EL (cell line): ENCODE measurements at regions not wholly inside any gene's neighbourhood (a gene's known extent, or its start where the extent isn't known, plus 50 kb on each side); places are given as distances from the start of the nearest gene placed in this dataset.

Experiments used
- DNase-seq: peaks from one replicate; pipeline ENCODE4 v3.0.0-alpha.2; 2016

DNA sequence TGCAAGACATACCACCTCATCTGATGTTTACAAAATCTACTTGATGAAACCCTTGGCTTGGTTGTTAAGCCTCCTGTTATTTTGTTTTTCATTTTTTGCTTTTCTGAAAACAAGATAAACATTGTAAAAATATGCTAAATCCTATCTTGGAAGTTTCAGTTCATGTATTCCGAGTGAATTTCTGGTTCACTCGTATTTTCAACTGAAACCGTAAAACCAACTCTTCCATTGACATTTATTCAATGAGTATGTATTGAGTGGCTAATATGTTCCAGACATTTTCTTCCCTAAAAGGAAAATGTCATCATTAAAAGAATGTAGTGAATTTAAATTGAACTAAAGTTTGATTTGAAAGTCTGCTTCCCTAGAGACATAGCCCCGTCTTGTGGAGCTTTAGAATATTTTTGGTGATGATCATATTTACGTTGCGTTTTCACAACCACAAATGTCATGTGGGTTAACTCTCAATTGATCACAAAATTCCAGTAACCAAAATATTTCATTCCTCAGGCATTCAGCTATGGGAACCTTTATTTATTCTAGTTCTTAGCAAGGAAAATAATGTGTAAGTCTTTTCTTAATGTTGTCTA, 204.2 kb downstream of the MBD2 start:
- peak; percentile 8 for DNase-seq

DNA sequence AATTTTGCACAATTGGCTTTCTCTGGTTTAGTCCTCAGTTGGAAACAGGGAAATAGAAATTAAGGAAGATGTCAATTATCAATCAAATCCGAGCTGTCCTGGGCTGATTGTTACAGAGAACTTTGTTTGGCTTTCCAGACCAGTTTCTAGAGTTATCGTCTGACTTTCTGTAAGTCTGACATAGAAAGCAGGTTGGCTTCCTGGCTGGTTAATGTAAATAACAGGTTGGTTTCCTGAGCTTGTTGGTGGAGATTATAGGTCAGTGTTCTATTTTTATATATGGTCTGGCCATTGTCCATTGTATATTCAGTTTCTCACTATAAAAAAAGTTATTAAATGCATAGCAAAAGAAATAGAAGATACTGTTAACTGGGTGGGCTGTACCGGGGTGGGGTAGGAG, 204.8 kb downstream of the MBD2 start:
- DNase-seq: no peak

GRCh38 chr18:54013452-54013851, 211.0 kb downstream of the MBD2 start:
- no peak for DNase-seq

- DNase-seq: peak; percentile 28
Observed at GRCh38 chr18:54004828-54005227, 219.6 kb downstream of the MBD2 start.

DNA sequence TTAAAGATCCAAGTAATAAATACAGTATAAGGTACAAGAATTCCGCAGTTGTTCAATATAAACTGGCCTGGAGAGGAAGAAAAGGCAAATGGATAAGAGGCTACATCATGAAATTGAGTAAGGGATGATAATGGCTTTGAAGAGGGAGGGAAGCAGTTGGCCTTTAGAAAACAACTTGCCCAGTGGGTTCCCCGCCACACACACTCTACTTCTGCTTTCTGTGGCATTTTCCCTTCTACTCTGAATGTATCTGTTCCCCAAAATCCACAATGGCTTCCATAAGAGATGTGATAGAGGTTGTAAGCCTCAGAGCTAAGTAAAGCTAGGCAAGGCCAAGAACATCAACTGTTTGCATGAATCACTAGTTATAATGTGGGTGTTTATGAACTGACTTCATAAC, 221.3 kb downstream of the MBD2 start:
- DNase-seq: no peak

DNA sequence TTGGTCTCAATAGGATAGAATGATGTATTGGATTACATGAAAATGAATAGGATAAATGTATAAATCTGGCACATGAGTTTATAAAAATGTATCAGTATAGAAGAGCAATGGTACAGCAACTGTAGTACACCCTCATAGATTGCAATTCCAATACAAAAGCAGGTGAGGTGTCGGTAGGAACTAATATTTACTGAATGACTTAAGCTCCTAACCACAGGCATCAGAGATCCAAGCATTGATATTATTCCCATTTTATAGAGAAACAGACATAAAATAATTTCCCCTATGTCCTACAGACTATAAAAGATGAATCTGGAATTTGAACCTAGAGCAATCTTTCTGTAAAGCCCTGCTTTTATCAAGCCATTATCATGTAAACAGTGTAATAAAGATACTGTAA, 227.4 kb downstream of the MBD2 start:
- DNase-seq: no peak

DNA sequence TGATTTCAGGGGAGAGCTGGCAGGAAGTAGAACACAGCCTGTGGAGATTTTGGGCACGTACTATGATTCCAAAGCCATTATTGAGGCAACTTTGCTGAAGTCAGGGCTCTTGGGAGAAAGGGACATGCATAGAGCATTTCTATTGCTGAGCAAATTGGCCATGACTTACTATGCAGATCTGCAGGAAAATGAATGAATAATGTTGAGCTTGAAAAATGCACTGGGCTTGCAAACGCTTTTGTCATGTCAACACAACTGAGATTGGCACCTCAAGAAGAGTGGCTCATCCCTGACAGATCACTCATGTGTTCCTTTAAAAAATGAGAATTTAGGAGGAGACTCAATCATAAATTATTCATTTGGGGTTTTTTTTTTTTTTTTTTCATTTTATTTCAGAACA, 230.5 kb downstream of the MBD2 start:
- no peak for DNase-seq

- peak; percentile 47 for DNase-seq
Observed at GRCh38 chr18:53991805-53992204, 232.7 kb downstream of the MBD2 start.

GRCh38 chr18:53991202-53991601, 233.3 kb downstream of the MBD2 start:
- DNase-seq: peak; percentile 73

- no peak for DNase-seq
Observed at GRCh38 chr18:53990485-53990884, 234.0 kb downstream of the MBD2 start.

- peak; percentile 45 for DNase-seq
Observed at GRCh38 chr18:53984021-53984420, 240.4 kb downstream of the MBD2 start.

DNA sequence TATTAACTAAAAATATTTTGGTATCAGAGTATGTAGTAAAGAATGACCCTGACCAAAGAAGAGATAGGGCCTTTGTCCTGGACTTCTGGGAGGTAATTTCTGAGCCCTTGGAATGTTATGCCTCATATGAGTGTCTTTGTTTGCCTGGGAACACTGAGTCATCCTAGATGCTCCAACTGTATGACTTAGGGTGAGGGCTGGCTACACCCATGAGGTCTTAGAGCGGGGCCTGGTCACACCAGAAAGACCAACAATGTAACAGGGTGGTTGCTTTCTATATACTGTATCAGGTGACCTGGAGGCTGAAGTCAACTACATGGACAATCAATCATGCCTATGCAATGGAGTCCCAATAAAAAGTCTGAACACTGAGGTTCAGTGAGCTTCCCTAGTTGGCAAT, 253.1 kb downstream of the MBD2 start:
- DNase-seq: no peak

- no peak for DNase-seq
Observed at GRCh38 chr18:53952700-53953099, 271.8 kb downstream of the MBD2 start.

- no peak for DNase-seq
Observed at GRCh38 chr18:53950545-53950944, 273.9 kb downstream of the MBD2 start.

DNA sequence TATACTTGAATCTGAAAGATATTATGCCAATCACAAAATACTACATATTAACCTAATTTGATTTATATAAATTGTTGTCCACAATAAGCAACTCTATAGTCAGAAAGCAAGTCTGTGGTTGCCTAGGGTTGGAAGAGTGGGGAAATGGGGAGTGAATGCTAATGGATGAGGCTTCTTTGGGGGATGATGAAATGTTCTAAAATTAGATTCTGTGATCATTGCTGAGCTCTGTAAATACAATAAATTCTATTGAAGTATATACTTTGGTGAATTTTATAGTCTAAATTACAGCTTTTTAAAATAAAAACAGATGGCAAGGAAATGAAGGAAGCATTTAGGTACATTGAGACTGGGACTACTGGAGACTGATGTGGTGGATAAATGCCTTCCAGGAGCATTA, 275.5 kb downstream of the MBD2 start:
- no peak for DNase-seq

DNA sequence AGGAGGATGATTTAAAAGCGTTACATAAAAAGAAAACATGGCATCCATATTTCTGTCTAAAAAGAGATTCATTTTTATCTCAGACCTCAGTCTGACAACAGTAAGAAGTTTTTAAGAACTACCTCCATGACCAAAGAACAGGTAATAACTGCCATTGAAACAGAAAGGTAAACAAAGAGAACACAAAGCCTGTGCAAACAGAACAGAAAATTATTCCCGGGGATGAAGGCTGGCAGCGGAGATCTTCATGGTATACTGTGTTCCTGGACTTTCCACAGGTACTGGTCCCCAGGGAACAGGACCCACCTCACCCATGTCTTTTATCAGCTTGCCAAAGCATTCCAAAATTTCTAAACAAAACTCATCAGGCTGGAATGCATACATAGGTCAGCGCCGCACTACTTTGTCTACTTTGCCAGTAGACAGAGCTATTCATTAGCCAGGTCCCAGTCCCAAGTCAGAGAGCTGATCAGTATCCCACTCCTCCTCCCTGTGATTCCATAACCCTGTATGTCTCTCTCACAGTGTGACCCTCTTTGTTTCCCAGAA, 277.3 kb downstream of the MBD2 start:
- no peak for DNase-seq

GRCh38 chr18:53946594-53946993, 277.9 kb downstream of the MBD2 start:
- no peak for DNase-seq

- no peak for DNase-seq
Observed at GRCh38 chr18:53944721-53945120, 279.7 kb downstream of the MBD2 start.

DNA sequence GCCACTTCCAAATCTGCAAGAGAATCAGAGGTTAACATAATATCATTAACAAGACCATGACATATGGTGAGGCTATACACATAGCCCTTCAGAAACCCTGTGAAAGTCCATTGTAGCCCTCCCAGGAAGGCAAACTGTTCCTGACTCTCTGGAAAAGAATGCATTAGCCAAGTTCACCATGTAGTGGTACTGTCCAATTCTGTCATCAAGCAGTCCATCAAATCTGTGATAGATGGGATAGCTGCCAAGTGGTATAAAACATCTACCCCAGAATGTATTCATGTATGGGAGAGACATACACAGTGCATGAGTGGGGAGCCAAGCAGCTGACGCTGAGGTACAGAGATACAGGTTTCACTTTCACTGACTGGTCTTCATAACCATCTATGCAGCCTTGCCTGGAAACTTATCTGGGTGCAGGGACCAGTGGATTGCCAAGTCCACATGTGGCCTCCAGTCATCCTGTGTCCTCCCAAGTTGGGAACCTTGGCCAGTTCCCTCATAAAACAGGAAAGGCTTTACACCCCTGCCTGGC, 281.1 kb downstream of the MBD2 start:
- DNase-seq: no peak

- no peak for DNase-seq
Observed at GRCh38 chr18:53941601-53942338, 282.7 kb downstream of the MBD2 start.

- no peak for DNase-seq
Observed at GRCh38 chr18:53937037-53937436, 287.4 kb downstream of the MBD2 start.

DNA sequence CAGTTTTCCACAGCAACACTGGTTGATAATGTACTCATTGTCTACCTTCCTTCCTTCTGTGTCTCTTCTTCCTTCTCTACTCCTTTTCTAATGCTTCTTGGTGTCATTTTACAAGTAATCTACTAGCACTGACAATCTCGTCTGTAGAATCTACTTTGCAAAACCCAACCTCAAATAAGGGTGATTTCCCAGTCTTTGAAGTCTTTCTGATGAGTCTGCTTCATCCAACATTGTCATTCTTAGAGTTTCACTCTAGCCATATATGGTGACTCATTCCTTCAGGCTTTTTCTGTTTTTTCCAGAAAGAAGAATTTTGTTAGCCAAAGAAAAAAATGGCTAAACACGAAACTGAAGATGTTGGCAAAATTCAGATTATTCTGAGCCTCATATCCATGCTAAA, 288.7 kb downstream of the MBD2 start:
- no peak for DNase-seq

DNA sequence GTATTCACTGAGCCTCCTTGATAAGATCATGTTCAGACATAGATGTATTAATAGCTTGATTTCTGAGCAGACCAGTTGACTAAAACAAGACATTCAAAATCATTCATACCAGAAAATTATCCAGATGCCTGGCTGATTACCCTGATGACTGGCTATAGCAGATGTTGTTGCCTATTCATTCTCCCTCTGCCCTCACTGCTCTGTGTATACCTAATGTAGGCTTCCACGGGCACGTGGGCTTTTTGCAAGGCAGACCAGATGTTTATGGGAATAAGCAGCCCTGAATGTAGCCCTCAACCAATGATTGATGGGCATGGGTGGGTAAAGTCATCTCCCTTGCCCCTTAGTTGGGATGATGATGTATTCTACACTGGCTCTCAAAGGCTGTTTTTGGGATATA, 289.1 kb downstream of the MBD2 start:
- no peak for DNase-seq

DNA sequence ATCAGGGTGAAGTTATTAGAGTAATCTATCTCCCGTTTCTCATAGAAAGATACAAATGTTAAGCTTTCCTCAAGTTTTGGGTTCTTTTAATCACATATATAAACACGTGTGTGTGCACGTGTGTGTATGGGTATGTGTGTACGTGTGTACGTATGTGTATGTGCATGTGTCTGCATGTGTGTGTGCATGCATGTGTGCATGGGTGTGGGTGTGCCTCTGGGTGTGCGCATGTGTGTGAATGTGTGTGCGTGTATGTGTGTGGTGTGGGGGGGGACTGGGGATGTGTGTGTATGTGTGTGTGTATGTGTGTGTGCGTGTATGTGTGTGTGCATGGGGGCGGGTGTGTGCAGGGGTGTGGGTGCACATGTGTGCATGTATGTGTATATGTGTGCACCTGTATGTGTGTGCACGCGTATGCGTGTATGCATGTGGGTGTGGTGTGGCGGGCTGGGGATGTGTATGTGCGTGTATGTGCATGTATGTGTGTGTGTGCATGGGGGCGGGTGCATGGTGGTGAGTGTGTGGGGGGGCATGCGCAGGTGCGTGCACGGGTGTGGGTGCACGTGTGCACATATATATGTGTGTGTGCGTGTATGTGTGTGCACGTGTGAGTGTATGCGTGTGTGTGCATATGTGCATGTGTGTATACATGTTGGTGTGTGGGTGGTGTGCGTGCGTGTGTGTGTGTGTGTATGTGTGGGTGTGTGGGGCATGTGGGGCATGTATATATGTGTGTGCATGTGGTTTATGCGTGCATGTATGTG, 304.0 kb downstream of the MBD2 start:
- DNase-seq: no peak
